ENCODE measurements at regions not wholly inside any gene's neighbourhood (a gene's known extent, or its start where the extent isn't known, plus 50 kb on each side); places are given as distances from the start of the nearest gene placed in this dataset.

DNA sequence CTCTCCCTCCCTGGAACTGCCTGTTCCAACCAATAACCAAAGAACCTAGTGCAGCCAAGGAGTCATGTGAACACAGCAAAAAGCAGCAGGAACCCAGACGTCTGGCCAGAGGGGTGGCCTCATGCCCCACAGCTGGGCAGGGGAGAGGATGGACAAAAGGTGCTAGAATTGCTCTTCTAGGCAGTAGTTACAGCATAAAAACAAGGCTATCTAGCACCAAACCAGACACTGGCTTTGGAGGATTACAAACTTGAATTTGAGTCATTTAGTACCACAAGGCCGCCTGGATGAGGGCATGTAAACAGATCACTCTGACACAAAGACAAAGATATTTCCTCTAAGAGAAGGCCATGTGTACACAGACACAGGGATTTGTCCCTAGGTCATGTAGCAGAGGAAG, 423.3 kb upstream of the MAF start:
- POLR2A ChIA-PET, result no interaction called here
- Mint-ChIP-seq H3K9me3 (no peaks in the 10 kb centered on the region), H3K4me1 (ENCODE audit: low read depth) (peaks cover 11% of the 10 kb centered on the region)

DNA sequence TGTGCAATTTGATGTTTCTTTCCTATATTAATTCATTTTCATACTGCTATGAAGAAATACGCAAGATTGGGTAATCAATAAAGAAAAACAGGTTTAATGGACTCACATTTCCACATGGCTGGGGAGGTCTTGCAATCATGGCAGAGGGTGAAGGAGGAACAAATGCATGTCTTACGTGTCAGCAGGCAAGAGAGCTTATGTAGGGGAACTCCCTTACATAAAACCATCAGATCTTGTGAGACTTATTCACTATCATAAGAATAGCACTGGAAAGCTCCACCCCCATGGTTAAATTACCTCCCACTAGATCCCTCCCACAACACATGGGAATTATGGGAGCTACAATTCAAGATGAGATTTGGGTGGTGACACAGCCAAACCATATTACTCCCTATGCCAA, 418.9 kb upstream of the MAF start:
- ChIA-PET CTCF (no interaction called here), POLR2A (no interaction called here)
- Mint-ChIP-seq H3K9me3 (no peaks in the 10 kb centered on the region), H3K27me3 (peaks cover 2% of the 10 kb centered on the region), H3K4me1 (ENCODE audit: low read depth) (no peaks in the 10 kb centered on the region), H3K27ac (no peak overlapping the region), H3K4me3 (no peak overlapping the region), H3K36me3 (ENCODE audit: low read depth) (no peaks in the 10 kb centered on the region)
- DNase-seq, result no peak
- ATAC-seq, result no peak
- TF ChIP-seq, protein P1, sequence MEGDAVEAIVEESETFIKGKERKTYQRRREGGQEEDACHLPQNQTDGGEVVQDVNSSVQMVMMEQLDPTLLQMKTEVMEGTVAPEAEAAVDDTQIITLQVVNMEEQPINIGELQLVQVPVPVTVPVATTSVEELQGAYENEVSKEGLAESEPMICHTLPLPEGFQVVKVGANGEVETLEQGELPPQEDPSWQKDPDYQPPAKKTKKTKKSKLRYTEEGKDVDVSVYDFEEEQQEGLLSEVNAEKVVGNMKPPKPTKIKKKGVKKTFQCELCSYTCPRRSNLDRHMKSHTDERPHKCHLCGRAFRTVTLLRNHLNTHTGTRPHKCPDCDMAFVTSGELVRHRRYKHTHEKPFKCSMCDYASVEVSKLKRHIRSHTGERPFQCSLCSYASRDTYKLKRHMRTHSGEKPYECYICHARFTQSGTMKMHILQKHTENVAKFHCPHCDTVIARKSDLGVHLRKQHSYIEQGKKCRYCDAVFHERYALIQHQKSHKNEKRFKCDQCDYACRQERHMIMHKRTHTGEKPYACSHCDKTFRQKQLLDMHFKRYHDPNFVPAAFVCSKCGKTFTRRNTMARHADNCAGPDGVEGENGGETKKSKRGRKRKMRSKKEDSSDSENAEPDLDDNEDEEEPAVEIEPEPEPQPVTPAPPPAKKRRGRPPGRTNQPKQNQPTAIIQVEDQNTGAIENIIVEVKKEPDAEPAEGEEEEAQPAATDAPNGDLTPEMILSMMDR (IDR thresholded peaks at IDR 0.05), result no peak
- intact Hi-C loops (cut with micrococcal nuclease), result no loop called here

More for the DNA sequence above, 423.3 kb upstream of the MAF start:
- no peak for DNase-seq
- TF ChIP-seq, protein P1 (IDR thresholded peaks at IDR 0.05), result no peak
- H3K27me3 Mint-ChIP-seq, result peaks cover 2% of the 10 kb centered on the region
- no peak overlapping the region for H3K4me3 Mint-ChIP-seq
- H3K36me3 Mint-ChIP-seq (ENCODE audit: low read depth), result no peaks in the 10 kb centered on the region
- intact Hi-C loops (cut with micrococcal nuclease), result no loop called here
- ATAC-seq, result no peak
- CTCF ChIA-PET, result no interaction called here
- no peak overlapping the region for H3K27ac Mint-ChIP-seq

DNA sequence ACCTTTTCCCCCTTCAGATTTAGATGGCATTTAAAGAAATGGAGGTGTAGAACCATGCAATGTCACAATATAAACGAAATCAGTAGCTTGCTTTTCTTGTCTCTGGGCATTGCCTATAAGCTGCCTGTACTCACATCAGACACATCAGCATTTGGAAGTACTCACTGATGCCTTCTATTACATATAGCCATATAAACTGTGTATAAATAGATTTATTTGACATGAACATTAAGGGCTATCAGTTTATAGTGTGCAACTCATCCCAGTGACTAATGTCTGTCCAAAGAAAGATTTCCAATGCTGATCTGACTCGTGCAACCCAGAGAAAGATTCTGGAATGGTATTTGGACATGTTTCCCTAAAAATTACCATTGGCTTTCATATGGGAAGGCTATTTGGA, 417.9 kb upstream of the MAF start:
- Mint-ChIP-seq H3K36me3 (ENCODE audit: low read depth) (no peaks in the 10 kb centered on the region), H3K27ac (no peak overlapping the region), H3K4me3 (no peak overlapping the region), H3K27me3 (peaks cover 2% of the 10 kb centered on the region), H3K9me3 (no peaks in the 10 kb centered on the region), H3K4me1 (ENCODE audit: low read depth) (no peaks in the 10 kb centered on the region)
- CTCF ChIA-PET, result no interaction called here
- DNase-seq (no peak), ATAC-seq (no peak)
- TF ChIP-seq, protein P1 (IDR thresholded peaks at IDR 0.05), result no peak
- POLR2A ChIA-PET, result interaction anchor here (0.6 kb wide), 1 partner anchor 1006 kb away, joined by 3 read pairs; no protein-coding TSS in a partner anchor
- intact Hi-C loops (cut with micrococcal nuclease), result no loop called here

DNA sequence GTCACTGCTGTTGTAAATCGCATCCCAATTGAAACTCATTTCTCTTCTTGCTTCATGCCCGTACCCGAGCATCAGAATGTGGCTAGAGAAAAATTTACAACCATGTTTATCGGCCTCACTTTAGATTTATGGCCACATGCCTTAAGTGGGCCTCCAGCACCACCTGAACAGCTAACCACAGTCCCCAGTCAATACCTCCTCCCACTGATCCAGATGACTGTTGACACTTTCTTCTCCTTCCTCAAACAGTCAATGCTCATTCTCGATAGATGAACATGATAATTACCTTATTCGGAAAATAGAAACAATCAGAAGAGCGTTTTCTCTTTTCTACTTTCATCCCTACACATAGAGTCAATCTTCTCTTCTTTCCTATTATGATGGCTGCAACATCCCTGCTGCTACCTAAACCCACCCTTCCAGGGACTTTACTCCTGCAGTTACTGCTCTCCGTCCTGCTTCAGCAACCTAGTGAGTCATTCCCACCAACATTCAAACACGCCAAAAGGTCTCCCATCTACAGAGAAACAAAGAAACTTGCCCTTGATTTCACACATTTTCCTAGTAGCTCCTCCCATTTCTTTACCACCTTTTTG, 416.3 kb upstream of the MAF start:
- intact Hi-C loops (cut with micrococcal nuclease), result no loop called here
- Mint-ChIP-seq H3K27me3 (no peaks in the 10 kb centered on the region), H3K4me3 (no peak overlapping the region), H3K9me3 (no peaks in the 10 kb centered on the region), H3K4me1 (ENCODE audit: low read depth) (no peaks in the 10 kb centered on the region), H3K27ac (no peak overlapping the region), H3K36me3 (ENCODE audit: low read depth) (no peaks in the 10 kb centered on the region)
- ChIA-PET POLR2A (no interaction called here), CTCF (no interaction called here)
- ATAC-seq (no peak), DNase-seq (no peak)
- TF ChIP-seq, protein P1 (IDR thresholded peaks at IDR 0.05), result no peak

DNA sequence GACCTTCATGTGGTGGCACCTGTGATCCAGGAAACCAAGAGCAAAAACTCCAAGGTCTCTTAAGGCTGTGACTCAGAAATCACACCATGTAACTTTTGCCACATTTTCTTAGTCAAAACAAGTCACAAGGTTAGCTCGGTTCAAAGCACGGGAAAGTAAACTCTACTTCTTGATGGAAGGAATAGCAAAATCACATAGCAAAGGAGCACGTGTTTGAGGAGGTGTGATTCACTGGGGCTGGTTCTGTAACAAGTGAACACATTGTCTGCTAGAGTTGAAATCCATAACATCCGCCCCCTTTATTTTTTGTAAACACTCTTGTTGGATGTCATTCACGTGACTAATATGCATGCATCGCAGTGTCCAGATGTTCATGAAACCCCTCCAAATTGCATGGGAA, 415.0 kb upstream of the MAF start:
- DNase-seq (no peak), ATAC-seq (no peak)
- TF ChIP-seq, protein P1 (IDR thresholded peaks at IDR 0.05), result no peak
- no peaks in the 10 kb centered on the region for H3K36me3 Mint-ChIP-seq (ENCODE audit: low read depth)
- H3K27ac Mint-ChIP-seq, result no peak overlapping the region
- H3K4me3 Mint-ChIP-seq, result no peak overlapping the region
- no peaks in the 10 kb centered on the region for H3K9me3 Mint-ChIP-seq
- ChIA-PET POLR2A (no interaction called here), CTCF (no interaction called here)
- H3K27me3 Mint-ChIP-seq, result peaks cover 2% of the 10 kb centered on the region
- no peaks in the 10 kb centered on the region for H3K4me1 Mint-ChIP-seq (ENCODE audit: low read depth)
- intact Hi-C loops (cut with micrococcal nuclease), result no loop called here
